Endothelial cell of umbilical vein (primary cell): ENCODE measurements at regions not wholly inside any gene's neighbourhood (a gene's known extent, or its start where the extent isn't known, plus 50 kb on each side); places are given as distances from the start of the nearest gene placed in this dataset.

ENCODE experiments used
- BruUV-seq: library from RNA; stranded (reverse); fragments of 400-500 nt; replicated peaks from 2 replicates; lab custom pipeline; 2021; lab: Mats Ljungman, UMichigan
- CTCF ChIA-PET: fragments of 300-600, 350-600 bp; sonication (Branson Sonifier 250); formaldehyde crosslinking; loops from one replicate; lab custom pipeline; 2021; ENCODE audit warnings: antibody characterized with exemption, inconsistent platforms; lab: Charles Lee
- POLR2A ChIA-PET: fragments of 300-600, 350-600 bp; sonication (Branson Sonifier 250); formaldehyde crosslinking; loops from one replicate; lab custom pipeline; 2021; ENCODE audit warnings: antibody characterized with exemption, inconsistent platforms; lab: Charles Lee
- DNase-seq: peaks from one replicate; pipeline ENCODE4 v3.0.0-alpha.2; 2011; ENCODE audit warnings: low read depth, low spot score
- FAIRE-seq: peaks from 2 replicates; lab custom pipeline; 2011; peaks lifted over from hg19 to GRCh38; lab: Jason Lieb, UNC
- H2AFZ ChIP-seq: 2 replicates; pipeline ENCODE4 v1.6.0; 2012; ENCODE audit warnings: low read depth, low read length, control low read depth, inconsistent platforms
- H3K27ac ChIP-seq: 2 replicates; pipeline ENCODE4 v1.5.1; 2011; ENCODE audit warnings: low read depth, mild to moderate bottlenecking, control low read depth, low read length, moderate library complexity; ENCODE audit not compliant: insufficient read depth
- H3K27me3 ChIP-seq, 2 experiments: 2 replicates each; pipeline versions ENCODE4 v1.6.0 to v1.6.1; 2011; ENCODE audit warnings: low read length in 2 of 2, mixed read lengths in 1 of 2; ENCODE audit not compliant: control insufficient read depth in 2 of 2, insufficient read depth in 2 of 2
- H3K36me3 ChIP-seq, 2 experiments: 2 replicates in 1 of 2; 3 replicates in 1 of 2; pipeline ENCODE4 v1.5.1; 2011; ENCODE audit warnings: low read length in 2 of 2, mild to moderate bottlenecking in 1 of 2, moderate library complexity in 1 of 2; ENCODE audit not compliant: control insufficient read depth in 2 of 2, insufficient read depth in 2 of 2; ENCODE audit errors: extremely low read depth in 1 of 2
- H3K4me1 ChIP-seq: 3 replicates; pipeline ENCODE4 v1.5.1; 2011; ENCODE audit warnings: mild to moderate bottlenecking, low read length; ENCODE audit not compliant: control insufficient read depth, insufficient read depth; ENCODE audit errors: extremely low read depth
- H3K4me2 ChIP-seq: 2 replicates; pipeline ENCODE4 v1.6.1; 2011; ENCODE audit warnings: low read length, control low read depth, mixed read lengths; ENCODE audit not compliant: insufficient read depth
- H3K4me3 ChIP-seq, 3 experiments: fragments of 200-600 bp in 1 of 3; sonication (generic), shearing (Covaris generic) in 1 of 3; replicated peaks in 1 of 3; 2 replicates each; pipeline ENCODE4 v1.5.1; 2011 to 2016; ENCODE audit warnings: control low read depth in 3 of 3, low read length in 3 of 3, mild to moderate bottlenecking in 2 of 3, inconsistent platforms in 1 of 3, low read depth in 1 of 3, moderate library complexity in 1 of 3; ENCODE audit not compliant: insufficient read depth in 1 of 3
- H3K79me2 ChIP-seq: 2 replicates; pipeline ENCODE4 v1.6.0; 2012; ENCODE audit warnings: low read length, inconsistent platforms; ENCODE audit not compliant: control insufficient read depth, insufficient read depth
- H3K9ac ChIP-seq: replicated peaks from 2 replicates; pipeline ENCODE3; 2011; ENCODE audit warnings: low read length, control low read depth; ENCODE audit not compliant: insufficient read depth; ENCODE audit errors: extremely low read depth
- H3K9me1 ChIP-seq: replicated peaks from 3 replicates; pipeline ENCODE4 v1.6.0; 2011; ENCODE audit warnings: mild to moderate bottlenecking, low read length; ENCODE audit not compliant: control insufficient read depth, insufficient read depth; ENCODE audit errors: extremely low read depth
- H3K9me3 ChIP-seq: replicated peaks from 2 replicates; pipeline ENCODE4 v1.5.1; 2012; ENCODE audit warnings: low read length, inconsistent platforms; ENCODE audit not compliant: control insufficient read depth, insufficient read depth
- H4K20me1 ChIP-seq: replicated peaks from 2 replicates; pipeline ENCODE3; 2011; ENCODE audit warnings: mild to moderate bottlenecking, low read length; ENCODE audit not compliant: control insufficient read depth, insufficient read depth; ENCODE audit errors: extremely low read depth
- EZH2 ChIP-seq: IDR thresholded peaks from 2 replicates; pipeline ENCODE4 v1.6.1; 2012; ENCODE audit warnings: borderline replicate concordance, low read depth, mild to moderate bottlenecking, moderate library complexity, low read length, inconsistent platforms; ENCODE audit not compliant: severe bottlenecking
- FOS ChIP-seq: IDR thresholded peaks from 2 replicates; pipeline ENCODE4 v1.6.1; 2011; ENCODE audit warnings: mild to moderate bottlenecking, low read length, moderate library complexity, borderline replicate concordance; ENCODE audit not compliant: insufficient read depth
- GATA2 ChIP-seq: IDR thresholded peaks from 2 replicates; pipeline ENCODE4 v1.7.0; 2011; ENCODE audit warnings: low read depth, mild to moderate bottlenecking, moderate library complexity, mixed read lengths, low read length; ENCODE audit not compliant: insufficient read length, insufficient read depth
- JUN ChIP-seq: IDR thresholded peaks from 2 replicates; pipeline ENCODE4 v1.6.1; 2011; ENCODE audit warnings: borderline replicate concordance, low read depth; ENCODE audit not compliant: insufficient read length, insufficient read depth
- MYC ChIP-seq: IDR thresholded peaks from one replicate; pipeline ENCODE4 v1.6.1; 2011; ENCODE audit warnings: mild to moderate bottlenecking, low read depth, low read length
- POLR2A ChIP-seq: IDR thresholded peaks from 2 replicates; pipeline ENCODE4 v1.6.1; 2012; ENCODE audit warnings: low read depth, mild to moderate bottlenecking, control low read depth, low read length
- POLR2AphosphoS5 ChIP-seq: IDR thresholded peaks from 2 replicates; pipeline ENCODE4 v1.6.1; 2012; ENCODE audit warnings: low read depth, mild to moderate bottlenecking, control low read depth, low read length, moderate library complexity; ENCODE audit not compliant: insufficient read depth
- dilution Hi-C: fragments of 300-500 bp; cut with MboI; formaldehyde crosslinking; loops from one replicate; pipeline ENCODE4 v1.15.0; 2019; ENCODE audit warnings: low sequenced_read_pairs; ENCODE audit not compliant: extremely low pct_ligation_motif_present
- intact Hi-C: fragments of 100-400 bp; cut with micrococcal nuclease; formaldehyde crosslinking; loops from one replicate; pipeline ENCODE4 v1.10.0; 2022
- TF ChIP-seq, protein P1 (sequence below), 2 donors: IDR thresholded peaks; 1 replicate in 1 of 2; 2 replicates in 1 of 2; pipeline ENCODE4 v1.5.1; 2011; ENCODE audit warnings: low read length in 2 of 2, mild to moderate bottlenecking in 2 of 2, moderate library complexity in 2 of 2, control low read depth in 1 of 2, inconsistent platforms in 1 of 2, low read depth in 1 of 2; ENCODE audit not compliant: insufficient read depth in 1 of 2; ENCODE audit errors: extremely low read depth in 1 of 2
- TF ChIP-seq, protein P2 (sequence below): IDR thresholded peaks from 2 replicates; pipeline ENCODE4 v1.6.1; 2011; ENCODE audit not compliant: insufficient read depth, insufficient read length

GRCh38 chr20:61065853-61066252 lies 186.2 kb upstream of the CDH4 start:
- Histone ChIP-seq H3K36me3 (no peaks in the 10 kb centered on the region), H2AFZ (no peak overlapping the region), H3K9ac (no peak overlapping the region), H3K27ac (no peak overlapping the region), H4K20me1 (no peaks in the 10 kb centered on the region), H3K9me1 (no peaks in the 10 kb centered on the region), H3K79me2 (no peaks in the 10 kb centered on the region), H3K4me1 (no peaks in the 10 kb centered on the region), H3K4me2 (no peak overlapping the region), H3K27me3 (no peaks in the 10 kb centered on the region), H3K4me3 (no peak overlapping the region), H3K9me3 (peaks cover 5% of the 10 kb centered on the region)
- DNase-seq (no peak), FAIRE-seq (no peak)
- no TSS peak for BruUV-seq
- dilution Hi-C loops = no loop called here
- intact Hi-C loops = no loop called here
- TF ChIP-seq MYC = no peak
- TF ChIP-seq, protein P1, sequence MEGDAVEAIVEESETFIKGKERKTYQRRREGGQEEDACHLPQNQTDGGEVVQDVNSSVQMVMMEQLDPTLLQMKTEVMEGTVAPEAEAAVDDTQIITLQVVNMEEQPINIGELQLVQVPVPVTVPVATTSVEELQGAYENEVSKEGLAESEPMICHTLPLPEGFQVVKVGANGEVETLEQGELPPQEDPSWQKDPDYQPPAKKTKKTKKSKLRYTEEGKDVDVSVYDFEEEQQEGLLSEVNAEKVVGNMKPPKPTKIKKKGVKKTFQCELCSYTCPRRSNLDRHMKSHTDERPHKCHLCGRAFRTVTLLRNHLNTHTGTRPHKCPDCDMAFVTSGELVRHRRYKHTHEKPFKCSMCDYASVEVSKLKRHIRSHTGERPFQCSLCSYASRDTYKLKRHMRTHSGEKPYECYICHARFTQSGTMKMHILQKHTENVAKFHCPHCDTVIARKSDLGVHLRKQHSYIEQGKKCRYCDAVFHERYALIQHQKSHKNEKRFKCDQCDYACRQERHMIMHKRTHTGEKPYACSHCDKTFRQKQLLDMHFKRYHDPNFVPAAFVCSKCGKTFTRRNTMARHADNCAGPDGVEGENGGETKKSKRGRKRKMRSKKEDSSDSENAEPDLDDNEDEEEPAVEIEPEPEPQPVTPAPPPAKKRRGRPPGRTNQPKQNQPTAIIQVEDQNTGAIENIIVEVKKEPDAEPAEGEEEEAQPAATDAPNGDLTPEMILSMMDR (IDR thresholded peaks at IDR 0.05; ENCODE audit: extremely low read depth in 1 of 2, insufficient read depth in 1 of 2, low read depth in 1 of 2, low read length in 2 of 2) = no peak
- TF ChIP-seq JUN = no peak
- no peak for TF ChIP-seq POLR2AphosphoS5
- TF ChIP-seq, protein P2, sequence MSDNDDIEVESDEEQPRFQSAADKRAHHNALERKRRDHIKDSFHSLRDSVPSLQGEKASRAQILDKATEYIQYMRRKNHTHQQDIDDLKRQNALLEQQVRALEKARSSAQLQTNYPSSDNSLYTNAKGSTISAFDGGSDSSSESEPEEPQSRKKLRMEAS = no peak
- no peak for TF ChIP-seq EZH2
- TF ChIP-seq FOS = no peak
- no peak for TF ChIP-seq GATA2
- TF ChIP-seq POLR2A = no peak
- CTCF ChIA-PET = no interaction called here
- POLR2A ChIA-PET = no interaction called here
